Stimulated activated CD4-positive, alpha-beta T cell treated with anti-CD3 and anti-CD28 coated beads, Interleukin-15, amount 100 ng/mL, for 48 hours (primary cell): ENCODE measurements at regions not wholly inside any gene's neighbourhood (a gene's known extent, or its start where the extent isn't known, plus 50 kb on each side); places are given as distances from the start of the nearest gene placed in this dataset.

Source experiments
- DNase-seq, 2 donors: peaks; one replicate each; pipeline ENCODE4 v3.0.0-alpha.2; 2020; ENCODE audit warnings: low read depth in 2 of 2

- no peak for DNase-seq
Observed at GRCh38 chr3:83514130-83514914, 1444.5 kb upstream of the CADM2 start.

- DNase-seq = no peak
Observed at GRCh38 chr3:83515123-83515522, 1443.7 kb upstream of the CADM2 start.

GRCh38 chr3:83523470-83524073 is 1435.2 kb upstream of the CADM2 start:
- DNase-seq = no peak

- DNase-seq = no peak
Observed at GRCh38 chr3:83524901-83525300, 1433.9 kb upstream of the CADM2 start.

- no peak for DNase-seq
Observed at GRCh38 chr3:83559082-83559481, 1399.7 kb upstream of the CADM2 start.

- DNase-seq = no peak
Observed at GRCh38 chr3:83567935-83568334, 1390.9 kb upstream of the CADM2 start.

- no peak for DNase-seq
Observed at GRCh38 chr3:83581546-83581945, 1377.2 kb upstream of the CADM2 start.

- DNase-seq = no peak
Observed at GRCh38 chr3:83601704-83602103, 1357.1 kb upstream of the CADM2 start.

GRCh38 chr3:83622526-83622925 is 1336.3 kb upstream of the CADM2 start:
- no peak for DNase-seq

GRCh38 chr3:83625261-83625660 is 1333.5 kb upstream of the CADM2 start:
- no peak for DNase-seq

GRCh38 chr3:83628471-83628870 is 1330.3 kb upstream of the CADM2 start:
- DNase-seq = no peak

GRCh38 chr3:83632526-83632925 is 1326.3 kb upstream of the CADM2 start:
- DNase-seq = no peak

- no peak for DNase-seq
Observed at GRCh38 chr3:83633758-83634157, 1325.0 kb upstream of the CADM2 start.

- no peak for DNase-seq
Observed at GRCh38 chr3:83649692-83650091, 1309.1 kb upstream of the CADM2 start.

GRCh38 chr3:83655083-83655482 is 1303.7 kb upstream of the CADM2 start:
- no peak for DNase-seq

GRCh38 chr3:83662381-83662960 is 1296.3 kb upstream of the CADM2 start:
- DNase-seq = no peak

- no peak for DNase-seq
Observed at GRCh38 chr3:83670416-83670815, 1288.4 kb upstream of the CADM2 start.

- DNase-seq = no peak
Observed at GRCh38 chr3:83683937-83684598, 1274.7 kb upstream of the CADM2 start.

GRCh38 chr3:83706669-83707068 is 1252.1 kb upstream of the CADM2 start:
- no peak for DNase-seq

- no peak for DNase-seq
Observed at GRCh38 chr3:83715307-83715706, 1243.5 kb upstream of the CADM2 start.

GRCh38 chr3:83729576-83729975 is 1229.2 kb upstream of the CADM2 start:
- DNase-seq = no peak

GRCh38 chr3:83734656-83735055 is 1224.1 kb upstream of the CADM2 start:
- no peak for DNase-seq

GRCh38 chr3:83738202-83738601 is 1220.6 kb upstream of the CADM2 start:
- no peak for DNase-seq
